SK-N-SH (cell line): ENCODE measurements at regions not wholly inside any gene's neighbourhood (a gene's known extent, or its start where the extent isn't known, plus 50 kb on each side); places are given as distances from the start of the nearest gene placed in this dataset.
"Not testable (repeated sequence)": the region's sequence is repeated elsewhere in the genome, so short reads cannot be mapped to it uniquely, and the experiment has no call there.

Experiments
- CTCF ChIA-PET: fragments of 300-600, 350-600 bp; formaldehyde crosslinking; extraction: SDS; loops from one replicate; lab custom pipeline; 2021; lab: Yijun Ruan, JAX
- POLR2A ChIA-PET: fragments of 350-600 bp; sonication (Branson Sonifier 250); formaldehyde crosslinking; extraction: SDS; loops from one replicate; lab custom pipeline; 2020; ENCODE audit warnings: antibody characterized with exemption, inconsistent platforms; lab: Yijun Ruan, JAX
- DNase-seq: peaks from one replicate; pipeline ENCODE4 v3.0.0; 2012
- H2AFZ ChIP-seq: fragments of 200-600 bp; sonication (generic); 2 replicates; pipeline ENCODE4 v1.8.1; 2016; ENCODE audit warnings: antibody characterized with exemption, mild to moderate bottlenecking, low read depth
- H3F3A ChIP-seq: fragments of 200-600 bp; sonication (generic); replicated peaks from 2 replicates; pipeline ENCODE3; 2016; ENCODE audit warnings: antibody characterized with exemption, mild to moderate bottlenecking; ENCODE audit not compliant: insufficient read depth
- H3K27ac ChIP-seq, 2 experiments: fragments of 200-500 bp in 1 of 2; fragments of 200-600 bp in 1 of 2; sonication (Bioruptor generic) in 1 of 2; sonication (generic), shearing (Covaris generic) in 1 of 2; 2 replicates each; pipeline versions ENCODE4 v1.5.1 to v1.6.1; 2014 to 2016; ENCODE audit warnings: low read depth in 2 of 2, inconsistent platforms in 1 of 2, low read length in 1 of 2, mild to moderate bottlenecking in 1 of 2, mixed read lengths in 1 of 2
- H3K27me3 ChIP-seq: fragments of 200-600 bp; sonication (generic), shearing (Covaris generic); 2 replicates; pipeline ENCODE4 v1.6.1; 2016; ENCODE audit warnings: mixed run types; ENCODE audit not compliant: insufficient read depth
- H3K36me3 ChIP-seq, 2 experiments: fragments of 200-500 bp in 1 of 2; fragments of 200-600 bp in 1 of 2; sonication (Bioruptor generic) in 1 of 2; sonication (generic) in 1 of 2; replicated peaks in 1 of 2; 2 replicates each; pipeline versions ENCODE3 to v1.5.1; 2014 to 2016; ENCODE audit warnings: low read length in 1 of 2, mild to moderate bottlenecking in 1 of 2; ENCODE audit not compliant: insufficient read depth in 2 of 2, control insufficient read depth in 1 of 2
- H3K4me1 ChIP-seq, 2 experiments: fragments of 200-500 bp in 1 of 2; fragments of 200-600 bp in 1 of 2; sonication (Bioruptor generic) in 1 of 2; sonication (generic), shearing (Covaris generic) in 1 of 2; 2 replicates each; pipeline versions ENCODE4 v1.5.1 to v1.6.1; 2014 to 2016; ENCODE audit warnings: low read depth in 1 of 2, low read length in 1 of 2, mixed run types in 1 of 2; ENCODE audit not compliant: insufficient read depth in 2 of 2, control insufficient read depth in 1 of 2
- H3K4me2 ChIP-seq: fragments of 200-600 bp; sonication (generic), shearing (Covaris generic); 2 replicates; pipeline ENCODE4 v1.6.1; 2017; ENCODE audit warnings: mixed run types
- H3K4me3 ChIP-seq, 2 experiments: fragments of 200-500 bp in 1 of 2; fragments of 200-600 bp in 1 of 2; sonication (Bioruptor generic) in 1 of 2; sonication (generic), shearing (Covaris generic) in 1 of 2; 2 replicates each; pipeline versions ENCODE4 v1.5.1 to v1.8.1; 2014 to 2016; ENCODE audit warnings: low read depth in 2 of 2, inconsistent platforms in 1 of 2, low read length in 1 of 2, mild to moderate bottlenecking in 1 of 2, mixed read lengths in 1 of 2, moderate library complexity in 1 of 2
- H3K79me2 ChIP-seq: fragments of 200-600 bp; sonication (generic); 2 replicates; pipeline ENCODE4 v1.8.1; 2017; ENCODE audit warnings: mild to moderate bottlenecking; ENCODE audit not compliant: insufficient read depth
- H3K9ac ChIP-seq: fragments of 200-600 bp; sonication (generic); 2 replicates; pipeline ENCODE4 v1.6.1; 2017; ENCODE audit warnings: mixed run types
- H3K9me2 ChIP-seq: fragments of 200-600 bp; sonication (generic); 2 replicates; pipeline ENCODE4 v1.6.1; 2017; ENCODE audit warnings: mixed run types
- H3K9me3 ChIP-seq: fragments of 200-600 bp; sonication (generic); 2 replicates; pipeline ENCODE4 v1.6.1; 2017; ENCODE audit warnings: mixed run types, mild to moderate bottlenecking, moderate library complexity
- H4K20me1 ChIP-seq: fragments of 200-600 bp; sonication (generic); 2 replicates; pipeline ENCODE4 v1.6.1; 2017; ENCODE audit warnings: mild to moderate bottlenecking, mixed run types; ENCODE audit not compliant: insufficient read depth
- WGBS: methylation state at CpG from one replicate; pipeline ENCODE4 v1.1.6; 2017; ENCODE audit warnings: low lambda C conversion rate; 5-methylcytosine and 5-hydroxymethylcytosine counted together

DNA sequence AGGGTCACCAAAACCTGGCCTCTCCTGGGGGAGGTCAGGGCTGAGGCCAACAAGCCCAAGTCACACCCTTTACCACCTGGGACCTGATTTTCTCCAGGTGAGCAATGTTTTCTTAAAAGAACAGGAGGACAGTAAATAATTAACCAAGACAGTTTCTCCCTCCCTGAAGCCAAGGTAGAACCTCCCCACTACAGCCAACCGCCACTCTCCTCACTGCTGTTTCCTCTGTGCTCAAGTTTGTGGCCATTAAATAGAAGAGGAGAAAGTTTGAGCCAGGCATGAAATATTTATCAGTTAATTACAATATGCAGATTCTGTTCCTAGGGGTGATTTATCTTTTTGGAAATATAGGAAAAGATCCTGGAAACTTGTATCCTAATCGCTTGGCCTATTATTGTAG lies 150.6 kb upstream of the ANKRD20A1 start:
- POLR2A ChIA-PET, CTCF ChIA-PET: not testable (repeated sequence)

DNA sequence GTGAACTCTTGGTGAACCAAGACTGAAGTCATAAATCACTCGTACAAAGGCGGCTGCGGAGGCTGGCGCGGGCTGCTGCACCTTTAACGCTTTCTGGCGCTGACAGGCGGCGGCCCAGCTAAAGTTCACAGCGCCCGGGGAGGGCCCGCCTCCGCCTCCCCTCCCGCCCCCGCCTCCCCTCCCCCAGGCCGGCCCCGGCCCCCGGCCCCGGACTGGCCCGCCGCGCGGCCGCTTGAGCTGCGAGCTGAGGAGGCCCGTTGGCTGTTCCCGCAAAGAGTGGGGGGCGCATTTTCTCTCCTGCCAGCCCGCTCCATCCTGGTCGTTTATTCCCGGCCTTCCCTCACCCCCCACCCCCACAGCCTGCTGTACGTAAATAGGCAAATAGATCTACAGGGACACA lies 147.3 kb upstream of the ANKRD20A1 start:
- H2AFZ ChIP-seq, H3K79me2 ChIP-seq, H3K4me3 ChIP-seq, DNase-seq, H3K4me2 ChIP-seq, H3F3A ChIP-seq, H3K36me3 ChIP-seq, H3K4me1 ChIP-seq, POLR2A ChIA-PET, CTCF ChIA-PET, H3K9me2 ChIP-seq, H3K9me3 ChIP-seq, H4K20me1 ChIP-seq, H3K27ac ChIP-seq, H3K27me3 ChIP-seq, H3K9ac ChIP-seq: not testable (repeated sequence)
- 24% methylated on average over 14 of the region's 32 CpGs for WGBS

More for the DNA sequence above, 150.6 kb upstream of the ANKRD20A1 start:
- H3K4me3 ChIP-seq, H4K20me1 ChIP-seq, H3F3A ChIP-seq, H3K79me2 ChIP-seq, H3K36me3 ChIP-seq, H3K9me3 ChIP-seq, H3K27ac ChIP-seq, H3K9me2 ChIP-seq, DNase-seq, H2AFZ ChIP-seq, H3K27me3 ChIP-seq, H3K9ac ChIP-seq, H3K4me2 ChIP-seq, H3K4me1 ChIP-seq: not testable (repeated sequence)
- no CpG with 5 or more reads among the region's 2 CpGs for WGBS

DNA sequence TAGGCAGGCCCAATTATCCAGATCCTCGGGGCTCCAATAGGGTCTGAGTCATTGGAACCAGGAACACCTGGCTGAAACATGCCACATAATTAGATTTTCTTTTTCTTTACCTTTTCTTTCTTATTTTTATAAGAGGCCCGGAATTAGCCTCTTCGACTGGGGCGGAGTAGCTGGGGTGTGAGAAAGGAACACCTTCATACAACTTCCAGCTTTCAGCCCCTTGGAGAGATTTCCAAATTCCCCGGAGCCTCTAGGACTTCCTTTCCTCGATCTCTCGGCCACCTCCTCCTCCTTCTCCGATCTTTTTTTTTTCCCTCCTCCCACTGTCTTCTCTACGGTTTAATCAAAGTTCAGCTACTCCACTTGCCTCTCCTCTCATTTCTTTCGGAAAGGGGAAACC lies 146.8 kb upstream of the ANKRD20A1 start:
- H3K4me2 ChIP-seq, DNase-seq: not testable (repeated sequence)

DNA sequence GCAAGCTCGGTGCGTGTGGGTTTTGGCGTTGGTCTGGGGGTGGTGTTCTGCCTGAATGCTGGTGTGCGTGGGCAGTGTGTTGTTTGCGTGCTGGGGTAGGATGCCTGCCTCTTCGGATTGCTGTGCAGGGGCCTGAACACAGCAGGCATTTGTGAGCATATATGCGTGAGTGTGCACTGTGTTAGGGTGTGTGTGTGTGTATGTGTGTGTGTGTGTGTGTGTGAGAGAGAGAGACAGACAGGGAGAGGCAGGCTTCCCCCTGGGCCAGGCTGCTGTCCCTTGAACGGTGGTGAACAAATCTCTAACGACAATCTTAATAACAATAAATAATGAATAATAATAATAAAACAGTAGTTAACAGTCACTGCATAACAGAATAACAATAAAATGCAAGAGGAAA lies 145.8 kb upstream of the ANKRD20A1 start:
- H3K36me3 ChIP-seq, H3K4me3 ChIP-seq, H3K9me2 ChIP-seq, H3K27me3 ChIP-seq, H3K4me2 ChIP-seq, H4K20me1 ChIP-seq, H3K79me2 ChIP-seq, POLR2A ChIA-PET, H2AFZ ChIP-seq, CTCF ChIA-PET, H3K4me1 ChIP-seq, H3F3A ChIP-seq, H3K9me3 ChIP-seq, DNase-seq, H3K9ac ChIP-seq, H3K27ac ChIP-seq: not testable (repeated sequence)
- 91% methylated on average over 5 of the region's 9 CpGs for WGBS

More for the DNA sequence above, 146.8 kb upstream of the ANKRD20A1 start:
- H3K36me3 ChIP-seq, H3K4me3 ChIP-seq, H3K27ac ChIP-seq, CTCF ChIA-PET, H3K9ac ChIP-seq, H3K27me3 ChIP-seq, H3F3A ChIP-seq, H3K9me3 ChIP-seq, POLR2A ChIA-PET, H3K4me1 ChIP-seq, H3K9me2 ChIP-seq, H2AFZ ChIP-seq, H3K79me2 ChIP-seq, H4K20me1 ChIP-seq: not testable (repeated sequence)
- 90% methylated on average over 8 of the region's 10 CpGs for WGBS

DNA sequence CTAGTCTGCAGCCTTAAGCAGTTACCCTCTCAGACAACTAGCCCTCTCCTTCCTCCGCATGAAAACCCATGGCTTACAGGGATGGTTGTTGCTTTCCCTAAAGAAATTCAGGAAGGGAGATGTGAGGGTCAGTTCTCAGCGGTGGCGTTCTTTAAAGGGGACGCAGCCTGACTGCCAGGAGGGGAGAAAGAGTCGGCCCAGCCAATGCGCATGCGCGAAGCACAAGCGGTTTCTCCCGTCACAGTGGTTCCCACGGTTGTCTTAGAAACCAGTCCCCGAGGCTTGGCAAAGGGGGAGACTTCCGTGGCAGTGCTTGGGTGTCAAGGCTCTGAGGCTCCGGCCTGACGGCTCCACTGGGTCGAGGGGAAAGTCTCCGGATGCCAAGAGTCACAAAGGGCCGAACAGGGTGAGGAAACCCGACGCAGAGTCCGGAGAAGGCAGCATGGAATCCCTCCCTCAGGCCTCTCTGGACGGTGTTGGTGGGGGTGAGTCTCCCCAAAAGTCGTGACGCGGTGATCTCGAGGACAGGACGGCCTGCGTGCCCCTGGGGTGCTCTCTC lies 140.8 kb upstream of the ANKRD20A1 start:
- H2AFZ ChIP-seq, CTCF ChIA-PET, H3K9me2 ChIP-seq, H3K4me2 ChIP-seq, H3K36me3 ChIP-seq, DNase-seq, H3F3A ChIP-seq, H4K20me1 ChIP-seq, H3K27ac ChIP-seq, H3K9me3 ChIP-seq, H3K27me3 ChIP-seq, H3K4me3 ChIP-seq, POLR2A ChIA-PET, H3K9ac ChIP-seq, H3K4me1 ChIP-seq, H3K79me2 ChIP-seq: not testable (repeated sequence)
- whole genome bisulfite sequencing = 79% methylated on average over 10 of the region's 28 CpGs

DNA sequence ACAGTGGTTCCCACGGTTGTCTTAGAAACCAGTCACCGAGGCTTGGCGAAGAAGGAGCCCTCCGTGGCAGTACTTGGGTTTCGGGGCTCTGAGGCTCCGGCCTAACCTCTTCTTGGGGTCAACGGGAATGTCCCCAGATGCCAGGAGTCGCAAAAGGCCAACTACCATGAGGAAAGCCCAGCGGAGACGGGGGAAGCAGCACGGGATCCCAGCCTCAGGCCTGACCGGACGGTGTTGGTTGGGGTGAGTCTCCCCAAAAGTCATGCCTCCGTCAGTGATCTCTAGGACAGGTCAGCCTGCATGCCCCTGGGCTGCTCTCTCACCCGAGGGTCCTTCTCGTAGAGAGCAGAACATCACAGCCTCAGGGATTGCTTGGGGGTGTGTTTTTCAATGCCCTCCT lies 138.2 kb upstream of the ANKRD20A1 start:
- H3F3A ChIP-seq, H3K27ac ChIP-seq, H2AFZ ChIP-seq, H3K79me2 ChIP-seq, CTCF ChIA-PET, H3K9ac ChIP-seq, H4K20me1 ChIP-seq, H3K27me3 ChIP-seq, H3K9me3 ChIP-seq, DNase-seq, H3K9me2 ChIP-seq, H3K36me3 ChIP-seq, H3K4me2 ChIP-seq, POLR2A ChIA-PET, H3K4me1 ChIP-seq, H3K4me3 ChIP-seq: not testable (repeated sequence)
- 85% methylated on average over 12 of the region's 16 CpGs for WGBS
